Hepatocyte (in vitro differentiated cells): ENCODE measurements at regions not wholly inside any gene's neighbourhood (a gene's known extent, or its start where the extent isn't known, plus 50 kb on each side); places are given as distances from the start of the nearest gene placed in this dataset.

Experiments used
- DNase-seq: peaks from one replicate; pipeline ENCODE4 v3.0.0-alpha.2; 2016; ENCODE audit warnings: low spot score
- H2AFZ ChIP-seq: fragments of 200-600 bp; sonication (generic); 2 replicates; pipeline ENCODE4 v1.6.0; 2016; ENCODE audit warnings: antibody characterized with exemption, mild to moderate bottlenecking
- H3K27ac ChIP-seq: fragments of 200-600 bp; sonication (generic); 2 replicates; pipeline ENCODE4 v1.5.1; 2016; ENCODE audit warnings: mild to moderate bottlenecking
- H3K27me3 ChIP-seq: fragments of 200-600 bp; sonication (generic); 2 replicates; pipeline ENCODE4 v1.6.1; 2016
- H3K36me3 ChIP-seq: fragments of 200-600 bp; sonication (generic); replicated peaks from 2 replicates; pipeline ENCODE4 v1.5.1; 2016; ENCODE audit warnings: low read depth; ENCODE audit not compliant: insufficient read depth
- H3K4me1 ChIP-seq: fragments of 200-600 bp; sonication (generic); 2 replicates; pipeline ENCODE4 v1.5.1; 2016; ENCODE audit warnings: mild to moderate bottlenecking, moderate library complexity; ENCODE audit not compliant: insufficient read depth
- H3K4me2 ChIP-seq: fragments of 200-600 bp; sonication (generic); 2 replicates; pipeline ENCODE4 v1.6.0; 2016
- H3K4me3 ChIP-seq: fragments of 200-600 bp; sonication (generic); 2 replicates; pipeline ENCODE4 v1.5.1; 2016; ENCODE audit warnings: mild to moderate bottlenecking
- H3K79me2 ChIP-seq: fragments of 200-600 bp; sonication (generic); 2 replicates; pipeline ENCODE4 v1.6.0; 2017; ENCODE audit warnings: mild to moderate bottlenecking
- H3K9me2 ChIP-seq: fragments of 200-600 bp; sonication (generic); replicated peaks from 2 replicates; pipeline ENCODE4 v1.6.0; 2017; ENCODE audit warnings: mild to moderate bottlenecking; ENCODE audit not compliant: insufficient read depth
- H3K9me3 ChIP-seq: fragments of 200-600 bp; sonication (generic); 2 replicates; pipeline ENCODE4 v1.5.1; 2016; ENCODE audit warnings: low read depth, mild to moderate bottlenecking
- H4K20me1 ChIP-seq: fragments of 200-600 bp; sonication (generic); 2 replicates; pipeline ENCODE4 v1.6.0; 2016; ENCODE audit warnings: mild to moderate bottlenecking; ENCODE audit not compliant: insufficient read depth, poor library complexity, severe bottlenecking
- EZH2 ChIP-seq: fragments of 200-600 bp; sonication (generic); IDR thresholded peaks from 2 replicates; pipeline ENCODE4 v1.6.1; 2016; ENCODE audit warnings: antibody characterized with exemption, mild to moderate bottlenecking, borderline replicate concordance
- EZH2phosphoT487 ChIP-seq: fragments of 200-600 bp; sonication (generic); IDR thresholded peaks from one replicate; pipeline ENCODE4 v1.6.1; 2018; ENCODE audit warnings: antibody characterized with exemption, mild to moderate bottlenecking, low read depth, moderate library complexity; ENCODE audit not compliant: unreplicated experiment, severe bottlenecking
- WGBS: methylation state at CpG from one replicate; pipeline ENCODE4 v1.1.6; 2016; ENCODE audit warnings: low lambda C conversion rate; ENCODE audit errors: missing lambda C conversion rate; 5-methylcytosine and 5-hydroxymethylcytosine counted together
- TF ChIP-seq, protein P1 (sequence below): fragments of 200-600 bp; sonication (generic); IDR thresholded peaks from 2 replicates; pipeline ENCODE4 v1.5.1; 2016; ENCODE audit warnings: antibody characterized with exemption, mild to moderate bottlenecking; ENCODE audit not compliant: poor library complexity

DNA sequence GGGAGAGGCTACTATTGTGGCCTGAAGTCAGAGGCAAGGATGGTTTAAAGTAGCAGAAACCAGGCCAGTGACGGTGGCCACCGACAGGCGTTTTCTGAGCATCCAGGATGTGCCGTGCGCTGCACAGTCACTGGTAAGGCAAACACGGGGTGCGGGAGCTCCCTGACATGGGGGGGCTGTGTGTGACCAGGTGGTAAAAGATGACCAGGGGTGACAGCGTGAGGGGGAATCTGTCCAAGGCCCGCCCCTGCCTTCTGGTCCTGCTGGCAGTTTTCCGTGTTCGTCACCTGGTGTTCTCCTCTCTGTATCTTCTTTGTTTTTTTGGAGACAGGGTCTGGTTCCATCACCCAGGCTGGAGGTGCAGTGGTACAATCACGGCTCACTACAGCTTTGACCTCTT, 167.4 kb downstream of the ICE1 start:
- no peak for DNase-seq
- H3K4me1 ChIP-seq, result no peaks in the 10 kb centered on the region
- no peak overlapping the region for H3K4me2 ChIP-seq
- H2AFZ ChIP-seq, result no peak overlapping the region
- no peaks in the 10 kb centered on the region for H4K20me1 ChIP-seq
- no peaks in the 10 kb centered on the region for H3K79me2 ChIP-seq
- H3K4me3 ChIP-seq, result no peak overlapping the region
- no peak overlapping the region for H3K27ac ChIP-seq
- no peaks in the 10 kb centered on the region for H3K9me3 ChIP-seq
- no peaks in the 10 kb centered on the region for H3K36me3 ChIP-seq
- TF ChIP-seq, protein P1, sequence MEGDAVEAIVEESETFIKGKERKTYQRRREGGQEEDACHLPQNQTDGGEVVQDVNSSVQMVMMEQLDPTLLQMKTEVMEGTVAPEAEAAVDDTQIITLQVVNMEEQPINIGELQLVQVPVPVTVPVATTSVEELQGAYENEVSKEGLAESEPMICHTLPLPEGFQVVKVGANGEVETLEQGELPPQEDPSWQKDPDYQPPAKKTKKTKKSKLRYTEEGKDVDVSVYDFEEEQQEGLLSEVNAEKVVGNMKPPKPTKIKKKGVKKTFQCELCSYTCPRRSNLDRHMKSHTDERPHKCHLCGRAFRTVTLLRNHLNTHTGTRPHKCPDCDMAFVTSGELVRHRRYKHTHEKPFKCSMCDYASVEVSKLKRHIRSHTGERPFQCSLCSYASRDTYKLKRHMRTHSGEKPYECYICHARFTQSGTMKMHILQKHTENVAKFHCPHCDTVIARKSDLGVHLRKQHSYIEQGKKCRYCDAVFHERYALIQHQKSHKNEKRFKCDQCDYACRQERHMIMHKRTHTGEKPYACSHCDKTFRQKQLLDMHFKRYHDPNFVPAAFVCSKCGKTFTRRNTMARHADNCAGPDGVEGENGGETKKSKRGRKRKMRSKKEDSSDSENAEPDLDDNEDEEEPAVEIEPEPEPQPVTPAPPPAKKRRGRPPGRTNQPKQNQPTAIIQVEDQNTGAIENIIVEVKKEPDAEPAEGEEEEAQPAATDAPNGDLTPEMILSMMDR, result no peak
- TF ChIP-seq EZH2phosphoT487, result no peak
- no peak for TF ChIP-seq EZH2
- H3K27me3 ChIP-seq, result no peaks in the 10 kb centered on the region
- no peaks in the 10 kb centered on the region for H3K9me2 ChIP-seq
- WGBS, result 94% methylated on average over 12 of the region's 12 CpGs

DNA sequence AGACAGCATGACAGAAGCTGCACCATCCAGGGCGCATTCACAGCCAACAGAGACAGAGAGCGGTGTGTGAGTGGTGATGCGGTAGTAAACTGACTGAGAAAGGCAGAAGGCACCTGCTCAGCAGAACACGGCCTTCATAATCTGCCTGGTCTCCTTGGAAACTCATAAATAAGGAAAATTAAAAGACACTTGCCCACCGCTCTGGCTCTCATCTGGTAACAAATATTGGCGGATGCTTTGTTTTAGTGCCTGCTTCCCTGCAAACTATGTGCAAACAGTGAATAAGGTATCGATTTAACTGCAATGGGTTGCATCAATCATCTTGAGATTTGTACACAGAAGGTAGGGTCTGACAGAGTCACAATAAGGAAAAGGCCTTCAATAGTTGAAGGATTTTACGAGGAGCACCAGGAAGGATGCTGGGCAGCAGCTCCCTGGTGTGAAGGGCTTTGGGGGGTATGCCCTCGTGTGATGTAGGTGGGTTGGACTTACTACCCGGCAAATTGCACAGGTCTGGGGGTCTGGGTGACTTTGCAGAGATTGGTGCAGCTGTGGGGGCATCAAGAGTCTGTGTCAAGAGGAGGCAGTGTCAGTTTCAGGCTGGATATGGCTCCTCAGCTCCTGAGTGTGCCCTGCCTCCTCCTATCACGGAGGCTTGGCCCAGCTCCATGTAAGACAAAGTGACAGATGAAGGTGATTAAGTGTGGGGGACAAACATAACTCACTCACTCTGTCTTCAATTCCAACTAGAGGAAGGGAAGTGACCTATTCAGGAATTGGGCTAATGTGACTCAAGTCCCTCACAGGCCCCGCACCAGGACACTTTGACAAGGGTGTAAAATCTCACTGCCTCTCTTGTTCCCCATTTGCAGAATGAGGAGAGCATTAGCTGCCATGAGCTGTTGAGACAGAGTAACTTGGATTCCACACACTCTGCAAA, 166.7 kb downstream of the ICE1 start:
- H2AFZ ChIP-seq, result no peak overlapping the region

DNA sequence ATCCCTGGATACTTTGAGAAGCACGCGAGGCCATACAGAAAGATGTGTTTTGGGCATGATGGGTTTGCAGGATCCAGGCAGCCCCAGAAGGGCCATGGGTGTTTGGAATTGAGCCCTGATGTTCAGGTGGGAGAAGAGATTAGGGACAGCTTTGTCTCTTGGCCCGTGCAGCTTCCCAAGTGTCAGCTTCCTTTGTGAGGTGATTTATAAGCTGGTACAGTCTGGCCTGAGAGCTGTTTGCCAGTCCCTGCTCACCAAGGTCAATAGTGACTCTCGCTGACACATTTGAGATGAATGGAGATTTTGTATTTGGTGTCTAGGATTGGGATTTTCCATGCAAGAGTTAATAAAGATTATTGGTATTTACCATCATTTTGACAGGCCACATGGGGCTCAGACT, 165.9 kb downstream of the ICE1 start:
- Histone ChIP-seq H3K27me3 (no peaks in the 10 kb centered on the region), H3K79me2 (no peaks in the 10 kb centered on the region), H3K36me3 (no peaks in the 10 kb centered on the region), H3K4me3 (no peak overlapping the region), H3K9me2 (no peaks in the 10 kb centered on the region), H3K9me3 (no peaks in the 10 kb centered on the region), H3K4me1 (no peaks in the 10 kb centered on the region), H3K4me2 (no peak overlapping the region), H2AFZ (no peak overlapping the region), H3K27ac (no peak overlapping the region), H4K20me1 (no peaks in the 10 kb centered on the region)
- 90% methylated on average over 4 of the region's 4 CpGs for WGBS
- DNase-seq, result no peak
- TF ChIP-seq EZH2 (no peak), EZH2phosphoT487 (no peak)
- TF ChIP-seq, protein P1, result no peak

More for the DNA sequence above, 166.7 kb downstream of the ICE1 start:
- WGBS, result 88% methylated on average over 11 of the region's 12 CpGs
- TF ChIP-seq, protein P1, result no peak
- TF ChIP-seq EZH2phosphoT487 (no peak), EZH2 (no peak)
- H3K36me3 ChIP-seq, result no peaks in the 10 kb centered on the region
- no peak overlapping the region for H3K27ac ChIP-seq
- no peaks in the 10 kb centered on the region for H3K9me3 ChIP-seq
- H3K4me3 ChIP-seq, result no peak overlapping the region
- H3K4me2 ChIP-seq, result no peak overlapping the region
- no peaks in the 10 kb centered on the region for H4K20me1 ChIP-seq
- no peaks in the 10 kb centered on the region for H3K9me2 ChIP-seq
- no peak for DNase-seq
- no peaks in the 10 kb centered on the region for H3K27me3 ChIP-seq
- no peaks in the 10 kb centered on the region for H3K79me2 ChIP-seq
- no peaks in the 10 kb centered on the region for H3K4me1 ChIP-seq
